GM23248 (cell line): ENCODE measurements at regions not wholly inside any gene's neighbourhood (a gene's known extent, or its start where the extent isn't known, plus 50 kb on each side); places are given as distances from the start of the nearest gene placed in this dataset.

Experiments used
- EZH2 ChIP-seq: fragments of 200-600 bp; sonication (generic); IDR thresholded peaks from 2 replicates; pipeline ENCODE4 v1.6.1; 2018; ENCODE audit warnings: antibody characterized with exemption, mild to moderate bottlenecking; ENCODE audit not compliant: insufficient read depth, poor library complexity, severe bottlenecking
- EZH2phosphoT487 ChIP-seq: fragments of 200-600 bp; sonication (generic); IDR thresholded peaks from 2 replicates; pipeline ENCODE4 v1.6.1; 2018; ENCODE audit warnings: antibody characterized with exemption, moderate library complexity, mild to moderate bottlenecking, low read depth; ENCODE audit not compliant: insufficient read depth

DNA sequence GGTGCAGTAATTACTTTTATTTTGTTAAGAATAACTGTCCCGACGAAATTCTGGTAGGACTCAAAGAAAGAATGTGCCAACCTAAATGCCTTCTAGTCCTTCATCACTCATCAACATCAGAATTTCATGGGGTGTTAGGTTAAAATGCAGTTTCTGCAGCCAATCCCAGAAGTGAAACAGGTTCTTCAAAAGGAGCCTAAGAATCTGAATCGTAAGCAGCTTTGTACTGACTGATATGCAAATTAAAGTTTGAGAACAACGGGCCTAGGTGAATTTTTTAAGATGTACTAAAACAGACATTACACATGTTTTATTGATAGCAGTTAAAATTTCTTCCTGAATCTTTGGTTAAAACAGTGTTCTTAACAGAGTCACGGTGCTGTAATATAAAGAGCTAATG lies 140.3 kb upstream of the ZC3H15 start:
- TF ChIP-seq EZH2phosphoT487 (no peak), EZH2 (no peak)
